ENCODE measurements at regions not wholly inside any gene's neighbourhood (a gene's known extent, or its start where the extent isn't known, plus 50 kb on each side); places are given as distances from the start of the nearest gene placed in this dataset.

- no peak for TF ChIP-seq CTCF (IDR thresholded peaks at IDR 0.05)
- TF ChIP-seq POLR2A (IDR thresholded peaks at IDR 0.05), result no peak
Measured at GRCh38 chr3:174715386-174715785, 143.7 kb upstream of the NAALADL2 start.

All from body of pancreas (tissue), 4 donors.